A172 (cell line): ENCODE measurements at regions not wholly inside any gene's neighbourhood (a gene's known extent, or its start where the extent isn't known, plus 50 kb on each side); places are given as distances from the start of the nearest gene placed in this dataset.
A peak's percentile ranks its signal among the peaks of the same experiment; 100 is the strongest.

Experiments used
- DNase-seq: peaks from one replicate; pipeline ENCODE4 v3.0.0-alpha.2; 2015; ENCODE audit warnings: low spot score

DNA sequence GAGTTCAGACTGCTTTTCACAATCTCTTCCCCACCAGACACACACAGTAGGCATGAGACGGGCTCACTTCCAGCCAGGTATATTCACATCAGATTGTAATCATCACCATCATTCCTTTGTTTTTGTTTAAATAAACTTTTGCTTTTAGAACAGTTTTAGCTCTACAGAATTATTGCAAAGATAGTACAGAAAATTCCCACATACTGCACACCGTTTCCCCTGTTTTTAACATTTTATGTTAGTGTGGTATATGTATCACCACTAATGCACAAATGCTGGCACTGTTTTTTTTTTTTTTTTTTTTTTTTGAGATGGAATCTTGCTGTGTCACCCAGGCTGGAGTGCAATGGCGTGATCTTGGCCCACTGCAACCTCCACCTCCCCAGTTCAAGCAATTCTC, 83.3 kb upstream of the ANO1 start:
- no peak for DNase-seq

DNA sequence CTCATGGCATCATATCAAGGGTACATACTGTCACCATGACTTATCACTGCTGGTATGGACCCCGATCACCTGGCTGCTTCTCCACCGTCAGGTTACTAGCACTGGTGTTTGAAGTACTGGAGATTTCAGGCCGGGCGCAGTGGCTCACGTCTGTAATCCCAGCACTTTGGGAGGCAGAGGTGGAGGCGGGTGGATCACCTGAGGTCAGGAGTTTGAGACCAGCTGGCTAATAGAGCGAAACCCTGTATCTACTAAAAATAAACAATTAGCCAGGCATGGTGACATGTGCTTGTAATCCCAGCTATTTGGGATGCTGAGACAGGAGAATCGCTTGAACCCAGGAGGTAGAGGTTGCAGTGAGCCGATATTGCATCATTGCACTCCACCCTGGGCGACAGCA, 82.4 kb upstream of the ANO1 start:
- DNase-seq = no peak

DNA sequence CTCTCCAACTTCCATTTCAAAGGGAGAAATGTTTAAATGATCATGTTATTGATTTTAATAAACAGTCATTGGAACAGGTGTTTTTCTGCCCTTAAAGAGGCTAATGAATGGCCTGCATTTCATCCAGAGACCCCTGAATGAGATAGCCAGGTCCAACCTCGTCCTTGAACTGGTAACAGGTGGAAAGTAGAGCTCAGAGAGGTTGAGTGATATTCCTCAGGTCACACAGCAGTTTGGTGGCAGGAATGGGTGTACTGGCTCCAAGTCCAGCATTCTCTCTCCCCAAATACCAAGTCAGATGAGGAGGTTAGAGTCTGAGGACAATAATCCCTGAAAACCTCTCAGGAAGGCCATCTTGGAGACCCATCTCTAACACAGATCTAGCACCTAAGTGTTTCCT, 81.7 kb upstream of the ANO1 start:
- DNase-seq = no peak

DNA sequence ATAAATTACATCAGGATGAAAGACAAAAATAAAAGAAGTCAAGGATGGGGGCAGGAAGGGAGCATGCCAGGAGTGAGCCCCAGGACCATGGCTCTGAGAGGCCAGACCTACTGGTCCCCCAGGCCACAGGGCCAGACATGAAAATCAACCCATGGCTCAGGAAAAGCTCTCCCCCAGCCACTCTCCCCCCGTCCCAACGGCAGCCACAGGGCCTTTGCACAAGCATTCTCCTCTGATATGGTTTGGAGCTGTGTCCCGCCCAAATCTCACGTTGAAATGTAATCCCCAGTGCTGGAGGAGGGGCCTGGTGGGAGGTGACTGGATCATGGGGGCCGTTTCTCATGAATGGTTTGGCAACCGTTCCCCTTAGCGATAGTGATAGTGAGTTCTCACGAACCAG, 80.8 kb upstream of the ANO1 start:
- DNase-seq = no peak

DNA sequence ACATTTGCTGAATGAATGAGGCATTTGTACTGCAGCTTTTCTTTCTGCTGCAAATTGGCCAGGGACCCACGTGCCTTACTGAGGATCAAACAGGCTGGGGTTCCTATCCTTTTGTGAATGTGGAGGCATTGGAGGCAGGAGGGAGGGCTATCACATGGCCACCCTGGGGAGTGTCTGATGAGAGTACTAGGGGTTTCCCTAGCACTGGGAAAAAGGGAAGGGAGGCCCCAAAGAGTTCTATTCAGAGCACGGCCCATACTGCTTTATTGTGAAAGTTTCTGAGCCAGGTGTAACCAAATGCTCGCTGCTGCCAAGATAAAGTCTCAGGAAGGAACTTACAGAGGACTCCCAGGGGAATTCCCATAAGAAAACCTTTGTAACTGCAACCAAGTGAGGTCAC, 78.4 kb upstream of the ANO1 start:
- peak; percentile 34 for DNase-seq

DNA sequence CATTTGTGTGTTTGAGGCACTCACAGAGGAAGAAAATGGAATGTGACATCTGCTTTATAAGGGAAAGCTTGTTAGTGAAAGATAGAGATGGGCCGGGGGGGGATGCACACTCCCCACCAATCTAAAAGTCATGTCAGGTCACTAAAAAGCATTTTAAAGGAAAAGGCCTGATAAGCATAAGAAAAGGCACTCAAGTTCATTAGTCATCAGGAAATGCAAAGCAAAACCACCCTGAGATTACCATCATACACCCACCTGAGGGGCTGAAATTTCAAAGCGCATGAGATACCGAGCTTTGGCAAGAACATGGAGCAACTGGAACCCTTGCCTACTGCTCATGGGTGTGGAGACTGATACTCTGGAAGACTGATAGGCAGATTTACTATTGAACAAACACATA, 77.9 kb upstream of the ANO1 start:
- peak; percentile 23 for DNase-seq

DNA sequence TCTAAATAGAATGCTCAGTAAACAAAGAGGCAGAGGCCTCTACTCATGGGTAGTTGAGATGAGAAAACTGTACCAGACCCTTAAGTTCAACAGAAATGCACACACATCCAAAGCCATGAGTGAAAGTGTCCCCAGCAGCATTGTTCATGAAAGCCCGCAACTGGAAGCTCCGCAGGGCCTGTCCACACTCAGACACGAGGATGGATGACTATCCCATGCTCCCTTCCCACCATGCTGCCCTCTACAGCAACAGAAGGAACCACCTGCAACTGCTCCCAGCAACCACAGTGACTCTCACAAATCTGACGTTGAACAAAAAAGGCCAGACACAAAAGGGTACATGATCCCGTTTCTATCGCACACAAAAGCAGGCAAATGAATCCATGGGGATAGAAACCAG, 76.9 kb upstream of the ANO1 start:
- no peak for DNase-seq

DNA sequence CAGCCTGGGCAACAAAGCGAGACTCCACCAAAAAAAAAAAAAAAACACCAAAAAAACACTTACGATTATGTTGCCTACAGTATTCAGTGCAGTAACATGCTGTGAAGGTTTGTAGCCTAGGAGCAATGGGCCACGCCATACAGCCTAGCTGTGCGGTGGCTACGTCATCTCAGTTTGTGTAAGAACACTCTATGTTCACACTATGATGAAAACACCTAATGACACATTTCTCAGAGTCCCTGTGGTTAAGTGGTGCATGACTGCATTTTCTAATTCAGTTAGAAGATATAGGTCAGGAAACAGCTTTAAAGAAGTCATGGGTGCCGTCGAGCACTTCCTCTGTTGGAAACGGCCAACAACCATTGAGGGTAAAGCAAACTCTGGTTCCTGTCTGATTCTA, 75.7 kb upstream of the ANO1 start:
- no peak for DNase-seq

DNA sequence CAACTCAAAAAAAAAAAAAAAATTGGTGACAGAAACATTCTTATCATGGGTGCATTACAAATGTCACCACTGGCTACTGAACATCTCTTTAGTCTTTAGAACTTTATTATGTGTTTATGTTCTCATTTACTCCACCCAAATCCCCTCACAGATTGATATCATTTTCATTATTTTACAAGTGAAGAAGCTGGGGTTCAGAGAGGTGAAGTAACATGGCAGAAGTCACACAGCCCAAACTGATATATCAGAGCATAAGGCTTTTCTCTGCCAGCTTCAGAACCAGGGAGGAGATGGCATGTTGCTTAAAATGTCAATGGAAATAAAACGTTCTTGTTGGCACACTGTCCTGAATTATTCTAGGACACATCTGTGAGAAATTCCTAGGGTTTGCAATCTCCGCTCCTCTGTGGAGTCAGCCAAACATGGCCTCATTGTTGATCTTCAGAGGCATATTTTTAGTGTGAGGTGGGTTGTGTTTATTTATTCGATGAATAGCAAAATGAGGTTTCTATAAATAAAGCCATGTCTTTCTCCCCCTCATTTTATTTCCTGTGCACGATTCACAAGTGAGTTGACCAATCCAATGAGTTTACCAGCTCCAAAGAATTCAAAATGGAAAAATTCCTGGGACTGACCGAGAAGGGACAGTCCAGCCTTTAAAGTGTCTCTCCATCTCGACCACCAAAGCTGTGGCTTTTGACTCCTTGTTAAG, 72.9 kb upstream of the ANO1 start:
- peak; percentile 58 for DNase-seq

DNA sequence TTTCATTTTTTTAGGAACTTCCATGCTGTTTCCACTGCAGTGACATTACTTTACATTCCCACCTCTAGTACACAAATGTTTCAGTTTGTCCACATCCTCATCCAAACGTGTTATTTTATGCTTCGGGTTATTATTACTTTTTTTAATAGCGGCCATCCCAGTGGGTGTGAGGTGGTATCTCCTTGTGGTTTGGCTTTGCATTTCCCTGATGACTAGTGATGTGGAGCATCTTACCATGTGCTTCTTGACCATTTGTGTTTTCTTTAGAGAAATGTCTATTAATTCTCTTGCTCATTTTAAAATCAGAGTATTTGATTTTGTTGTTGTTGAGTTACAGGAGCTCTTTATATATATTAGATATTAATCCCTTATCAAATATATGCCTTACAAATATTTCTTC, 70.3 kb upstream of the ANO1 start:
- no peak for DNase-seq

DNA sequence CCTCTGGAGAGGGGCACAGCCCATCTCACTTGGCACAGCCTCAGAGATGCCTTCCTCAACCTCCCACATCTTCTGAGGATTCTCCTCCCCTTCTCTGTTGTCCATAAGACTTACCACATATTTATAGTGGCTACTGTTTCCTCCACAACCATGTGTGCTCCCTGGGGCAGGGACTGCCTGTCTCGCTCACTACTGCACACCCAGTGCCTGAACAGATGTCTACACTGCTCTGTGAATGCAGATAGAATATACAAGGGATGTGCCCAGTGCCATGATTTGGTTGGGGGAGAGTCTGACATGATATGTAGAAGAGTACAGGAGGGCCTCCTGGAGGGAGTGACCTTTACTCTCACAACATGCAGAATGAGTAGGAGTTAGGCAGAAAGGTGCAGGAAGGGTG, 67.3 kb upstream of the ANO1 start:
- no peak for DNase-seq

DNA sequence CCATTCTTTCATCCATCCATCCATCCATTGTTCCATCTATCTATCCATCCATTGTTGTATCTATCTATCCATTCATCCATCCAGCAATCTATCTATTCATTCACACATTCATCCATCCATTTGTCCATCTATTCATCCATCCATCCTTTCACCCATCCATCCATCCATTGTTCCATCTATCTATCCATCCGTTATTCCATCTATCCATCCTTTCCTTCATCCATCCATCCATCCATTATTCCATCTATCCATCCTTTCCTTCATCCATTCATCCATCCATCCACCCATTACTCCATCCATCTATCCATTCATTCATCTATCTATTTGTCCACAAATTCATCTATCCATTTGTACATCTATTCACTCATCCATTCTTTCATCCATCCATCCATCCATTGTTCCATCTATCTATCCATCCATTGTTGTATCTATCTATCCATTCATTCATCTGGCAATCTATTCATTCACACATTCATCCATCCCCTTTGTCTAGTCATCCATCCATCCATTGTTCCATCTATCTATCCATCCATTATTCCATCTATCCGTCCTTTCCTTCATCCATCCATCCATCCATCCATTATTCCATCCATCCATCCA, 65.9 kb upstream of the ANO1 start:
- no peak for DNase-seq

DNA sequence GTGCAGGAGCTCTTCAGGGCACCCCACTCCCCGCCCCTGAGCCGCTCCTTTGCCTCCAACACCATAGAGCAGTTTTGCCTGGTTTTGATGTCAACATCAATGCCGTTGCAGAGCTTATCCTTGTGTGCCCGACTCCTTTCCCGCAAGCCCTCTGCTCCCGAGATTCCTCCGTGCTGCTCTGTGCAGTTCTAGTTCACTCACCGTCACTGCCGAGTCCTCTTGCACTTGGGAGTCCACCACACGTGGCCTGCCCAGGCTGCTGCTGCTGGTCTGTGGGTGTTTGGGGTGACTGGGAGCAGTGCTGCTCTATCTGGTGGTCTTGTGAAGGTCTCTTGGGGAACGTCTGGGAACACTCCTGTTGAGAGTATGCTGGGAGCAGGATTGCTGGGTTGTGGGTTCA, 63.8 kb upstream of the ANO1 start:
- DNase-seq = no peak

DNA sequence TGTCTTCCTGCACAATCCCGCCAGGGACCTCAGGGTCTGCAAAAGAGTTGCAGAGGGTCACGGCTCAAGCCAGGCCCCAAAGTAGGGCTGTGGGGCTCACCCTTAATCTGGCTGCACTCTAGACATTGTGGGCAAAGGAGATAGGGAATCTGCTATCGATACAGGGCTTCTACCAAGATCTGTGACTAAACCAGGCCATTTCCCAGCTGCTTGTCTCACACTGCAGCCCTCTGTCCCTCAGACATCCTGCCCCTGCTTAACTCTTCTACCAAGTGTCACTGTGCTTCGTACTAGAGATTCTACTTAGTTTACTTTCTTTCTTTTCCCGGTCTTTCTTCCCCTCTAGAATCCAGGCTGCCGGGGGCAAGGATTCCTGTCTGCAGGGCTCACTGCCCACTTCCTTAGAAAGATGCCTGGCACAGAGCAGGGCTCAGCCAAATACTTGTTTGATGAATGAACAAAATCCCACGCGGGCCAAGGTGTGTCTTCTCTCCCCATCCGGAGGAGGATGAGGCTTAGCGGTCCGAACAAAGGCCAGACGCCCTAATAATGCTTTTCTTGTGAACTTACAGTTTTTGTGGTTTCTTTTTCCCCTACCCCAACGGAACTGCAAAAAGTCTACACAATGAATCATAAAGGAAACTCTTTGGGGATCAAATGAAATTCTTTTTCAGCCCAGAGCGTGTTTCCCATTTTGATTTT, 61.3 kb upstream of the ANO1 start:
- DNase-seq = peak; percentile 94

DNA sequence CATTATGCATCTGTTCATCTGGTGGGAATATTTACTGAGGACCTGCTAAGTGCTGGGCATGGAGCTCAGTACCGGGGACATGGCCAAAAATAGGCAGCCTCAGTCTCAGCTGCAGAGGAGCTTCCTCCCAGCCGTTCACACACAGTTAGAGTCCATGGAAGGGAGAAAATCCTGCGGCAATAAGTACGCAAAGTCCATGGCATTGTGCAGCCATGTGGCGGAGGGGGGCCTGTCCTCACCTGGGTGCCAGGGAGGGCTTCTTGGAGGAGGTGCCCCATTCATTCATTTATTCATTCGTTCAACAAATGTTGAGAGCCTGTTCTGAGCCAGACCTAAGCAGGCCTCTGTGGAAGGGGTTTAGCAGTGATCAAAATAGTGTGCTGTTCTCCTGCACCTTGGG, 59.3 kb upstream of the ANO1 start:
- no peak for DNase-seq

DNA sequence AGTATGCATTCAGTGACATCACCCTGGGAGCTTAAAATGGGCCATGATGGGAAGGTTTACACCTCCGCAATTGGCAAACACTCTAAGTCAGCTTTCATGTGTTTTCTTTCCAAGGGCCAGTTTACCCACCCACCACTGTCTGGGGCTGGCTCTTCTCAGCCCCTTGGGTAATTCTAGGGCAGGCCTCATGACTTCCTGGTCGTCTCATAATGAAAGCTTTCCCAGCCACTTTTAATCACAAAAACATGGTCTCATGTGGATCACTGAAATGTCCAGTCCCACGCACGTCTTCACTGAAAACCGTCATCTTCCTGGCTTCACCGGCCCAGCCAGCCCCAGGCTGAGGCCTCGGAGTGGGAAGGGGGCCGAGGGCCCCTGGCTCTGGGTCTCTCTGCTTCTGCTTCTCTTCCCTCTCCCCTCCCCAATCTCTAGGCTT, 58.5 kb upstream of the ANO1 start:
- no peak for DNase-seq

DNA sequence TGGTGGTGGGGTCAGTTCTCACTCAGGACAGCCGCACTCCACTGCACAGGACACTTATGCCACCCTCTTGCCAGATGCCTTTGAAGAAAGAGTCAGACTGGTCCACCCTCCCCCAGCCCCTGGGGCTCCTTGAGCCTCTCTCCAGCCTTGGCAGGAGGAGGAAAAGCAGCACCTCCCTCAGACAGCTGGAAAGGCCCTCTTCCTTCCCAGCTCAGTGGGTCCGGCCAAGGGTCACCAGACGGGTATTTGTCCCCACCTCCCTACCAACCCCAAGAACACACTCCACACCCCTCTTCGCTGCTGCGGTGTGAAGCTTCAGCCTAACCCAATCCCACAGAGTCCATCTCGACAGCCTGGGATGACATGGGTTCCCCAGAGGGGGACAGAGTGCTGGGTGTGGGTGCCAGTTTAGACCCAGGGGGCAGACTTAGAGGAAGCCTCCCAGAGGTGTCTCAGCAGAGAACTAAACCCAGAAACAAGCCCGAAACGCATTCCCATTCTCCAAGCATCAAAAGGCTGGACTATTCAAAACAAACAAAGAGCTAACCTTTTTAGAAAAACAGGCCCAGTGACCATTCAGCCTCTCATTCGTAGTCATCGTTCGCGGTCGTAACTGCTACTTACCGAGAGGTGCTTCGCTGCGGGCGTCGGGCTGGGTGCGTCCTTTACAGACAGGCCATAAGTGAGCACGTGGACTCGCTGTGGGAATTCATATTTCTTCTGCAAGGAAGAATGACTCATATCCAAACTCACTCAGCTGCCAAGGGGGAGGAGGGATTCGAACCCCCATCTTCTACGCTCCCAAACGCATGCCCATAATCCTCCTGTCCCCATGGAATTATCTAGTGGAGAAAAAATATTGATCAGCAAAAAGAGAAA, 57.5 kb upstream of the ANO1 start:
- DNase-seq = peak; percentile 16

DNA sequence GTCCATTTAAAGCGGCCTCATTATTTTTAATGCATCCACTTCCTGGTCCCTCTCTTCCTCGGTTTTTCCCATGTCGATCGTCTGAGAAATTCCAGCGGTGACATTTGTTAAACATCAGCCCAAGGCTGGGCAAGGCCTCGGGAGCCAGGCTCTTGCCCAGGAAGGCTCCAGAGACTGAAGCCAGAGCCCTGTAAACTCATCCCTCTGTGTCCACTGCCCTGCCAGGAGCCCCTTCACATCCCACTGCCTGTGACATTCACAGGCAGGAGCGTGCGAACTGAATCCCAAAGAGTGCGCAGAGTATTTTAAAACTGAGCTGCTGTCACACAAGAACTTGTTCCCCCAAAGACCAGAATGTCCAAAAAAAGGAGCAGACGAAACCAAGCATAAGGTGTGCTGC, 56.5 kb upstream of the ANO1 start:
- no peak for DNase-seq

DNA sequence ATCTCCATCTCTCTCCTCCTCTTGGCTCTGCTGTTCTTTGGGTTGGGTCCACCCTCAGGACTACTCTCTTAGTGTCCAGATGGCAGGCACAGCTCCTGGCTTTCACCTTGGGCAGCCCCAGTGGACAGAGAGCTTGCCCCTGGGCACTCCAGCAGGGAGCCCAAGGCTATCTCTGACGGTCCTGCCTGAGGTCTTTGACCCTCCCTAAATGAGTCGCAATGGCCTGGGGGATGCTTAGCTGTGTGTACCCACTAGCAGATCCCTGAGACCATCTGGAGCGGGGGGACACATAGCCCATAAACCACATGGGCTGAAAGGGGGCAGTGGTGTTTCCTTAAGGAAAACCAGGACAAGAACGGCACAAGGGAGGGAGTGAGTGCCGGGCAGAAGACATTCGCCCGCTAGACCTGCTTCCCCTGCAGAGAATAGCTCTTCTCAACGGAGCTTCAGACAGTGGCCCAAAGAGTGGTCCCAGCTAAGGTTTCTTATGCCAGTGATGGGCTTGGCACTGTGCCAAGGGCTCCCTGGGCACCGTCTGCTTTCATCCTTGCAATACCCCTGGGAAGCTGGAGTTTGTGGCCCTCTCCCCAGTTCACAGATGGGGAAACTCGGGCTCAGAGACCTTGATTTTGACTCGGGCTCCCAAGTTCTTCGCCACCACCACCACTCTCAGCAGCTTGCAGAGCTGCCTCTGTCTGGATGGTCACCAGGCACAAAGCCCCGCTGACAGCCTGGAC, 53.9 kb upstream of the ANO1 start:
- DNase-seq = no peak

DNA sequence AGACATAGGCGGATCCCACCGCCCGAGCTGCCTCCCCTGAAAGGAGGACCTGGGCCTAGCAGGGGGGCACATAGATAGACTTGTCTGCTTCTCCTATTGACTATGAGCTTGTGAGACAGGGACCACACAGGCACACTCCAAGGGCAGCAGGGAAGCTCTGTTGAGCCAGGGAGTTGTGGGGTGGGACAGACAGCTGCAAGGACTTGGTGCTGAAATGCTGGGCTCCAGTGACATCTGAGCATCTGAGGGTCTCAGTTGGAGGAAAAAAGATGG, 53.4 kb upstream of the ANO1 start:
- no peak for DNase-seq

DNA sequence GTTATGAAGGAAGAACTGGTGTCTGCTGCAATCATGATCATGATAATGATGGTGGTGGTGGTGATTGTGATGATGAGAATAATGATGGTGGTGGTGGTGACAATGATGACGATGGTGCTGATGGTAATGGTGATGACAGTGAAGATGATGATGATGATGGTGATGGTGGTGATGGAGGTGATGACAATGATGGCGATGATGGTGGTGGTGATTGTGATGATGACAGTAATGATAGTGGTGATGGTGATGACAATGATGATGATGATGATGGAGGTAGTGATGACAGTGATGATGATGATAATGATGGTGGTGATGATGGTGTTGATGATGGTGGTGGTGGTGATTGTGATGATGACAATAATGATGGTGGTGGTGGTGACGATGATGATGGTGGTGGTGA, 52.8 kb upstream of the ANO1 start:
- DNase-seq = no peak

DNA sequence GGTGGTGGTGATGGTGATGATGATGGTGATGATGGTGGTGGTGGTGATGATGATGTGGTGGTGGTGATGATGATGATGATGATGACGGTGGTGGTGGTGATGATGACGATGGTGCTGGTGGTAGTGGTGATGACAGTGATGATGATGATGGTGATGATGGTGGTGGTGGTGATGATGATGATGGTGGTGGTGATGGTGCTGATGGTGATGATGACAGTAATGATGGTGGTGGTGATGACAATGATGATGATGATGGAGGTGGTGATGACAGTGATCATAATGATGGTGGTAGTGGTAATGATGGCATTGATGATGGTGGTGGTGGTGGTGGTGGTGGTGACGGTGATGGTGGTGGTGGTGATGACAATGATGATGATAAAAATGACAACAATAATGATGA, 52.1 kb upstream of the ANO1 start:
- no peak for DNase-seq
